HPDE6-E6E7 (cell line): ENCODE measurements at regions not wholly inside any gene's neighbourhood (a gene's known extent, or its start where the extent isn't known, plus 50 kb on each side); places are given as distances from the start of the nearest gene placed in this dataset.

ENCODE experiments used
- DNase-seq: peaks from one replicate; pipeline ENCODE4 v3.0.0; 2011; ENCODE audit warnings: missing footprints; ENCODE audit errors: extremely low spot score

DNA sequence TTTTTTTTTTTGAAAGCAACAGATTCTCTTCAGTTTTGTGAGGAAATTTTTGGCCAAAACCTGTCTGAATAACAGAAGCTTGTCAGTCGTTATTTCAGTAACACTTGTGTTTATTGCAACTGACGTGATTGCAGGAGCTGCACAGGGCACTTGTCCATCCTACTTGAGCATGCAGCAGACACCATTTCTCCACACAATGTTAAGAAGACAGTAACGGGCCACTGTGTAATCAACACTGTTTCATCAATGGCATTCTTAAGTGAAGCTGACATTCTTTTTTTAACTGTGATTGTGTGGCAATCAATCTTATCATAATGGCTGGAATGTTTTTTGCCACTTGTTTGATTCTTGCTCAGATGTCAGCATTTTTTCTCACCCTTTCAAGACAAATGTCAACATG, 50.1 kb upstream of the PIEZO2 start:
- no peak for DNase-seq
